GM12891 (cell line): ENCODE measurements at regions not wholly inside any gene's neighbourhood (a gene's known extent, or its start where the extent isn't known, plus 50 kb on each side); places are given as distances from the start of the nearest gene placed in this dataset.

Experiments used
- PAX5 ChIP-seq: IDR thresholded peaks from 2 replicates; pipeline ENCODE4 v1.6.1; 2011; ENCODE audit warnings: low read length, moderate library complexity, mild to moderate bottlenecking; ENCODE audit not compliant: insufficient read depth, severe bottlenecking
- POLR2A ChIP-seq: IDR thresholded peaks from 2 replicates; pipeline ENCODE4 v1.6.1; 2011; ENCODE audit warnings: low read depth, low read length, control low read depth
- POLR2AphosphoS5 ChIP-seq: IDR thresholded peaks from 2 replicates; pipeline ENCODE4 v1.6.1; 2011; ENCODE audit warnings: low read depth, low read length, control low read depth
- TAF1 ChIP-seq: IDR thresholded peaks from 2 replicates; pipeline ENCODE4 v1.6.1; 2011; ENCODE audit warnings: low read depth, low read length, control low read depth

- TF ChIP-seq POLR2A (no peak), POLR2AphosphoS5 (no peak), TAF1 (no peak), PAX5 (no peak)
Observed at GRCh38 chr2:76564734-76565133, 854.0 kb upstream of the GCFC2 start.
